ENCODE measurements at regions not wholly inside any gene's neighbourhood (a gene's known extent, or its start where the extent isn't known, plus 50 kb on each side); places are given as distances from the start of the nearest gene placed in this dataset.
"Not testable (repeated sequence)": the region's sequence is repeated elsewhere in the genome, so short reads cannot be mapped to it uniquely, and the experiment has no call there.

GRCh38 chr9:126173929-126174328, 152.7 kb upstream of the MVB12B start:
- no peak for DNase-seq (ENCODE audit: low read depth)

GRCh38 chr9:126183266-126183665, 143.4 kb upstream of the MVB12B start:
- no peak for DNase-seq (ENCODE audit: low read depth)

GRCh38 chr9:126190994-126191393, 135.6 kb upstream of the MVB12B start:
- not testable (repeated sequence) for DNase-seq (ENCODE audit: low read depth)

- no peak for DNase-seq (ENCODE audit: low read depth)
Observed at GRCh38 chr9:126198854-126199253, 127.8 kb upstream of the MVB12B start.

- DNase-seq (ENCODE audit: low read depth): no peak
Observed at GRCh38 chr9:126203313-126203712, 123.3 kb upstream of the MVB12B start.

GRCh38 chr9:126204197-126204596, 122.4 kb upstream of the MVB12B start:
- no peak for DNase-seq (ENCODE audit: low read depth)

- no peak for DNase-seq (ENCODE audit: low read depth)
Observed at GRCh38 chr9:126204708-126205225, 121.9 kb upstream of the MVB12B start.

- DNase-seq (ENCODE audit: low read depth): no peak
Observed at GRCh38 chr9:126205265-126205664, 121.4 kb upstream of the MVB12B start.

GRCh38 chr9:126205845-126206498, 120.7 kb upstream of the MVB12B start:
- no peak for DNase-seq (ENCODE audit: low read depth)

GRCh38 chr9:126207256-126207655, 119.4 kb upstream of the MVB12B start:
- DNase-seq (ENCODE audit: low read depth): no peak

GRCh38 chr9:126208216-126208758, 118.3 kb upstream of the MVB12B start:
- DNase-seq (ENCODE audit: low read depth): no peak

GRCh38 chr9:126211441-126212074, 115.1 kb upstream of the MVB12B start:
- no peak for DNase-seq (ENCODE audit: low read depth)

- no peak for DNase-seq (ENCODE audit: low read depth)
Observed at GRCh38 chr9:126215486-126215885, 111.1 kb upstream of the MVB12B start.

GRCh38 chr9:126216826-126217225, 109.8 kb upstream of the MVB12B start:
- no peak for DNase-seq (ENCODE audit: low read depth)

- no peak for DNase-seq (ENCODE audit: low read depth)
Observed at GRCh38 chr9:126217250-126217653, 109.4 kb upstream of the MVB12B start.

GRCh38 chr9:126217797-126218196, 108.8 kb upstream of the MVB12B start:
- no peak for DNase-seq (ENCODE audit: low read depth)

- no peak for DNase-seq (ENCODE audit: low read depth)
Observed at GRCh38 chr9:126218359-126219125, 108.1 kb upstream of the MVB12B start.

- DNase-seq (ENCODE audit: low read depth): no peak
Observed at GRCh38 chr9:126219166-126219565, 107.5 kb upstream of the MVB12B start.

- no peak for DNase-seq (ENCODE audit: low read depth)
Observed at GRCh38 chr9:126219648-126220063, 107.0 kb upstream of the MVB12B start.

- no peak for DNase-seq (ENCODE audit: low read depth)
Observed at GRCh38 chr9:126221480-126221879, 105.1 kb upstream of the MVB12B start.

- DNase-seq (ENCODE audit: low read depth): no peak
Observed at GRCh38 chr9:126222363-126222834, 104.2 kb upstream of the MVB12B start.

GRCh38 chr9:126222835-126223431, 103.7 kb upstream of the MVB12B start:
- no peak for DNase-seq (ENCODE audit: low read depth)

All from activated T-cell treated with anti-CD3 and anti-CD28 coated beads for 1 hour (primary cell).